HG02870 (cell line): ENCODE measurements at regions not wholly inside any gene's neighbourhood (a gene's known extent, or its start where the extent isn't known, plus 50 kb on each side); places are given as distances from the start of the nearest gene placed in this dataset.

Source experiments
- ATAC-seq: cut with Tn5 transposase; IDR thresholded peaks from one replicate; pipeline ENCODE4 v1.9.1; 2021; ENCODE audit warnings: mild to moderate bottlenecking, moderate library complexity; ENCODE audit not compliant: unreplicated experiment

- no peak for ATAC-seq
These were observed 649.5 kb upstream of the MKI67 start for GRCh38 chr10:128775743-128776142.

DNA sequence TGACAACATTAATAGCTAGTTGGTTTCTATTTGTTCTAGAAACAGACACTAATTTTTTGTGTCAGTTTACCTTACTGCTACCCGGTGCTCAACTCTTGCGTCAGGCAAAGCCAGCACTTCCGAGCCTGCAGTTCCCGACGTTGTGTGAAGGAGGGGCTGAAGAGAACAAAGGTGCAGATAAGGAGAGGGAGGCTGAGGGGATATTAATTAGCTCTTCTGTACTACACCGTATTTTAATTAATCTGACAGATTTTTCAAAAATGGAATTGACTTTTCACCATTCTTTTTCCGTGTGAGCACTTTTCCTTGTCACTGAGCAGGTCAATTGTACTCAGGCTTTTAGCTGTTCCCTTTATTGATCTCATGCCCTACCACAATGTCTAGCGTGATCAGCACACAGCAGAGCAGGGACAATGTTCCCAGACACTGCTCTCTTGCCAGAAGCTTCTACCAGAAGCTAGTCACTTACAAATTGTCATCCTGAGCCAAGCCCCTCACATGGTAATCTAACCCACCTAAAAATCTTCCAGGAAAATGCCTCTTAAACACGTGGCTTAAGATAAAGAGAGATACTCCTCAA is 650.5 kb upstream of the MKI67 start:
- ATAC-seq = no peak

DNA sequence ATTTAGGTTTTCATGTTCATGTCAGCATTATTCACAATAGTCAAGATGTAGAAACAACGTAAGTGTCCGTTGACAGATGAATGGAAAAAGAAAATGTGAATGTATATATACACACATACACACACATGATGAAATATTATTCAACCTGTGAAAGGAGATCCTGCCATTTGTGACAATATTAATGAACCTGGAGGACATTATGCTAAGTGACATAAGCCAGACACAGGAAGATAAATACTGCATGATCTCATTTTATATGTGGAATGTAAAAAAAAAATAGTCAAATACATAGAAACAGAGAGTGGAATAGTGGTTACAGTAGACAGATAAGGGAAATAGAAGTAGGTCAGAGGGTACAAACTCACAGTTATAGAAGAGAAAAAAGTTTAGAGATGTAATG is 651.1 kb upstream of the MKI67 start:
- no peak for ATAC-seq

- ATAC-seq = no peak
These were observed 653.2 kb upstream of the MKI67 start for GRCh38 chr10:128779416-128779815.

DNA sequence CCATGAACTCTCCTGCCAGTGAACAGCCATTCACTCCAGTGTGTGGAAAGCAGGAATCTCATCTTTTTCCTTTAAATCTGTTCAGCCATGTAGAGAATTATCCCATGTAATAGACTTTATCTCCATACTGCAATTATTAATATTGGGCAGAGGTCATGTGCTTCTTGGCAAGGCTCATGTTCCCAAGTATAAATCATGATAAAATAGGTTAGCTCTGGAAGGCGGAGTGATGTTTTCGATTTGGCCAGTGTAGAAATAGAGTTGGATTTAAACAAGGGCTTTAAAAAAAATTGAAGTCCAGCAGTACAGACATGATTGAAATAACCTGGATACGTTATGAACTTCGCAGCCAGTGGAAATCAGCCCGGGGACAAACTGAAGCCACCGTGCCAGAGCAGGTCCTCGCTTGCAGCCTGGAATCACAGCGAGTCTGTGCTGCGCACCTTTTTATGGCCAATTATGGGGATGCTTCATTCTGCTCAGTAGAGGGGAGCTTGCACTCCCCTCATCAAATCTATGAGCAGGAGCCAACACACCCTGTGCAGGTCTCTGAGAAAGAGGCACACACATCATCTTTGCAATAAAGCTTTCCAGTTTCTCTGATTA is 654.0 kb upstream of the MKI67 start:
- no peak for ATAC-seq

DNA sequence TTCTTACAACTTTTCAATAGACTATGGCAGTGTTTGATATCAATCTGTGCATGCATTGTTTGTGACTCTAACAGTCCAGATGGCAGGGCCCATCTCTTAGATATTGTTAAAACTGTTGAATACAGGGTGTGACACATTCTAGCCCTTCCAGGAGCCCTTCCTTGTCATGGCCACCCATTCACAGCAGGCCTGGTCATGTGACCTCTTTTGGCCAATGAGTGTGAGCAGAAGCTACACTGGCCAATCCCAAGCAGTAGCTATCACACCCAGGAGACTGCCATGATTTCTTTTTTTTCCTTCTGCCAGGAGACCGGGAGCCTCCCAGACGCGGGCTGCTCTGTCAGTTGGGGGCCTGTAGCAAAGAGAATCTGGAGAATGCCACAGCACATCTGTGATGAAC is 655.4 kb upstream of the MKI67 start:
- ATAC-seq = no peak

DNA sequence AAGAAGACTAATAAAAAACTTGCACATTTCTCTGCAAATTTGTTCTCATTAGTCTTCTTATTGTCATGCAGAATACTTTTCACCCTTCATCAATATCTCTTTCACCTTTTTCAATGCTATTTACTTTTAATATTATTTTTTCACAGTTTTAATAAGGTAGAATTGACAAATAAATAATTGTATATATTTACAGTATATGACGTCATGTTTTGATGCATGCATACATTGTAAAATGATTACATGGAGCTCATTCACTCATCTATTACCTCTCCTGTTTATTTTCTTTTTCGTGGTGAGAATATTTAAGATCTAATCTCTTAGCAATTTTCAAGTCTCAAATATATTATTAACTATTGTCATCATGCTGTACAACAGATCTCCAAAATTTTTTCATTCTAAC is 658.2 kb upstream of the MKI67 start:
- ATAC-seq = no peak

GRCh38 chr10:128792426-128793140 is 666.4 kb upstream of the MKI67 start:
- no peak for ATAC-seq

DNA sequence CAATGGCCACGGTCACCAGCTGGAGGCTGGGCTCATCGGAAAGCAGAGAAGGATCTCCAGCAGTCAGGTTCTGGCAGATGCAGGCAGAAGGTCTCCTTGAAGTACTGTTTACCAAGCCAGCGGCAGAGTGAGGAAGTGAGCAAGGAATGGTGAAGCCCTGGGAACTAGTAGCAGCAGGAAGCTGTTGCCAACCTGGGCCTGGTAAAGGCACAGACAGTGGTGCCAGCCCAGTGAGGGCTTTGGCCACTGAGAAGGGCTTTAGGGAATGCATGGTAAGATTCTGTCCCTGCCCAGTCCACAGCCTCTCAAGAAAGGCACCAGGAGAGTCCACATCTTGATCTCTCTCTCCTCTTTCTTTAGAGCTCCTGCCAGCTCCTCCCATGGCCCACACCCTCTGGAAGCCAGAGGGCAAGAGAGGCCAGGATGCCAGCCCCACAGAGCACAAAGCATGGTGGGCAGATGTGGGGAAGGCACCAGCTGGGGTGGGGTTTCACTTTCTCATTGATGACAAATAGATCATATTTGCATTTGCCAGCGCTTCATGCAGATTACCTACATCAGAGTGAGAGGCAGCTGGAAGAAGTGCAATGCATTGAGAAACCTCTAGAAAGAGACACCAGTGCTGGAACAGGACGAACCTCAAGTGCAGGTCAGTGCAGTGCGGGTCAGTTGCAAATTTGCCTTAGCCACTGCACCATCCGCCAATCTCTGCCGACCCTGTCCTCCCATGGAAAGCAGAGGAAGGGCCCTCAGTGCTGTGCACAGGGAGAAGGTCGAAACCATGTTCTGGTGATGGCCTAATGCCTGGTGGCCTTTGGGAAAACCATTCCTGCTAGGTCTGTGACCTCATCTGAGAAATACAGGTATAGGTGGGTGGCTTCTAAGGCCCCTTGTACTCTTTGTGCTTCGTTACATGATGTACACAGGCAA is 667.8 kb upstream of the MKI67 start:
- no peak for ATAC-seq

DNA sequence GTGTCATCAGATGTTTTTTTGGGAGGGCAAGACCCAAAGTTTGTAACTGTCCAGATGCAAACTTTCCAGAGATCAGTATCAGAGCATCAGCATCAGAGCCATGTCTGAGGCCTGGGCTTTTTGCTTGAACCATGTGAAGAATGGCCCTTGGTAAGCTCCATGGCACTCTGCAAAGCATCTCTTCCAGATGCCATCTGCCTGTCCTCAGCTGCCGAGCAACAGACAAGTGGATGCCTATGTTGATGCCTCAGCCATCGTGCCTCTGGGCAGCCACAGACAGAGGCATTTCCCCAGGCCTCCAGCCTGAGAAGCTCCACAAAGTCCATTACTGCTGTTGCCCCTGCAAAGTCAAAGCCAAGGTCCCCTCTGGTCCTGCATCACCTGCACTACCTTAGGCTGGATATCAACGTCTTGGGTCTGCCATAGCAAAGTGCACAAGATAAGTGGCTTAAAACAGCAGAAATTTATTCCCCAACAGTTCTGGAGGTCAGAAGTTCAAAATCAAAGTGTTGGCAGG is 670.2 kb upstream of the MKI67 start:
- no peak for ATAC-seq

- no peak for ATAC-seq
These were observed 665.0 kb upstream of the MGMT start for GRCh38 chr10:128802062-128802461.

- ATAC-seq = no peak
These were observed 663.3 kb upstream of the MGMT start for GRCh38 chr10:128803790-128804189.

GRCh38 chr10:128804411-128804810 is 662.6 kb upstream of the MGMT start:
- no peak for ATAC-seq

- ATAC-seq = peak; percentile 87
These were observed 658.1 kb upstream of the MGMT start for GRCh38 chr10:128808921-128809440.

DNA sequence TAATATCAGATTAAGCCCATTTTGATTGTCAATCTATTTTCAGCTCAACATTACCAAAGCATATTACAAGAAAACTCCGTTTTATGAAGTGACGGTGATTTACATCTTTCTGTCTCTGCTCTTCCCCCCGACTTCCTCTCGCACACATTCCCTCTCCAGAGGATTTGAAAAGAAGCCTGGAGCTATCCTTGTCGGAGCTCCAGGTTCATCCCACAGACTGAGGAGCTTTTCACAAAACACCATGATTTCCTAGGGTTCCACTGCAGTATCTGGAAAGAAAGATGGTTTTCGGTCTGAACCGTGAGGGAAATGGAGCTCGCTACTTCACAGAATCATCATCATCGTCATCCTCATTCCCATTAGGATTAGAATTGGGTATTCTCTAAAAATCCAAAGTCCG is 655.5 kb upstream of the MGMT start:
- ATAC-seq = no peak

DNA sequence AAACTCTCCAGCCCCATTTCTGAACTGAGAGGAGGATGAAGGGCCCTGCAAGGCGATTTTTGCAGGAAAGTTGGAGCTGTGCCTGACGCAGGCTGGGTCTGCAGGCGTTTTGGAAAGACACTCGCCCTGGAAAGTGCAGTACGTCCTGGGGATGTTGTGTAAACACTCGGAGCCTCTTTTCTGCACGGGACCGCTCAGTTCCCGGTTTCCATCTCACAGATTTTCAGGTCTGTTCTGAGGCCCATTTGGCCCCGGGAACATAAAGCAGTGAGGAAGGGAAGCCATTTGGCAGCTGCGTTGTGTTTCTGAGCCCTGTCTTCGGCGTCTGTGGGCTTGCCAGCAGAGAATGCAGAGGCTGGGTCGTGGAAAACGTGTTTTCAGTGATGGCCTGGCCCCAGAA is 655.0 kb upstream of the MGMT start:
- ATAC-seq = no peak

DNA sequence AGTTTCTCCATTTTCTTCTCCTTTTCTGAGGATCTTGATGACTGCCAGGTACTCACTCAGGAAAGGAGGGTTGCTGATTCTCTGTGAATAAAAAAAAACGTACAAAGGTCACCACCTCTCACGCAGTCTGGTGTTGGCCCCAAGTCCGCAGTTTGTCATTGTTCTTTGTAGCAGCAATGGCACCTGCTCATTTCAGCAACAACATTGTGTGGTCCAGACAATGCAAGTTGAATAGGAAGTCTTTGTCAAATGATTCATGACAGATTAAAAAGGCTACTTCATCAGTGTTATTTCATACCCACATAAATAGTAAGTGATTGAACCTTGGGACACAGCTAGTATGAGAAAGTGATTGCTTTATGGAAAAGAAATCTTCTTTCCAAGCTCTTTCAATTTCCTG is 653.5 kb upstream of the MGMT start:
- ATAC-seq = no peak

DNA sequence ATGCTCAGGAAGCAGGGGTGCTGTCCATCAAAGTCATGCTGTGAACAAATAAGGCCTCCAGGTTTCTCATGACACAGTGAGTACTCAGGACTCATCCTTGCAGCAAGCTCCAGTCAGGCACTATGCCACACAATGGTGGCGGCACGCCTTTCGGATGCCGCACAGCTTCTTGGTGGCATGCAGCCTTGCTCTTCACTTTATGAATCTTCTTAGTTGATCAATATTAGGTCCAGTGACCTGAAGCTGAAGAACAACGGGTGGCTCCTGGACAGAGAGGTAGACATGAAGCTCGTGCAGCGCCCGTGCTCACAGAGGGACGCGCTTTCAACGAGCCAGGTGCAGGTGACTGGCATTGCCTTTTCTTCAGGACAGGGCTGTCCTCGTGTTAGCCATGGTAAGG is 653.0 kb upstream of the MGMT start:
- ATAC-seq = no peak

DNA sequence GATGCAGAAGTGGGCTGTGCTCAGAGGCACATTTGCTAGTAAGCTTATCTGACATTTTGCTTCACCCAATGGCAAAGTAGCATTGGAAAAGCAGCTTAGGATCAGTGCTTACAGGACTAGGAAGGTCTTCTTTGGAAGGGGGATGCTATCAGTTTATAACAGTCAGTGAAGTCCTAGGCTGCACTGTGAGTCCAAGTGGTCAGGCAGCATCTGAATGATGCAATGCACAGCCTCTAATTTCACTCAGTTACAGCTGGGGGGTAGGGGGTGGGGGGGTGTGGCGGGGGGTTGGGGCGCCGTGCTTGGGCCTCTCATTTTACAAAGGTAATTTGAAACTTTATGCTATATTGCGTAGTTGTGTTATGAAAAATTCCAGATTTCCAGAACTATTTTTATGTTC is 652.3 kb upstream of the MGMT start:
- ATAC-seq = no peak

- no peak for ATAC-seq
These were observed 650.3 kb upstream of the MGMT start for GRCh38 chr10:128816726-128817125.

DNA sequence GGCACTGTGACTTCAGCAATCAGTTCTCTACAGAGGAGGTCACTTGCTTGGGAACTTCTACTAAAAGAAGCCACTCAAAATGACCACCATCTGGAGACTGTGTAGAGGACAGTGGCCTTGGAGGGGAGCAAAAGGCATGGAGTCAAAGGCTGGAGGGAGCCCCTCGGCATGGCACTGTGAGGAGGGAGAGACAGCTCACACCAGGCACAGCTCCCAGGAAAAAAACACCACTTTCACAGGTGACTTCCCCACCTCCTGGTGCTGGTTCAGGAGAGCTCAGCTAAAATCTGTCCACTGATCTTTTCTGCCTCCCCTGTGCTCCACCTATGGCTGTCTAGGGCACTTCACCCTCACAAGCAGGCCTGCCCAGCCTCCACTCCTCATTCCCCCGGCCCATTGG is 649.4 kb upstream of the MGMT start:
- no peak for ATAC-seq
